MV-4-11 (cell line): ENCODE measurements at regions not wholly inside any gene's neighbourhood (a gene's known extent, or its start where the extent isn't known, plus 50 kb on each side); places are given as distances from the start of the nearest gene placed in this dataset.

Source experiments
- DNase-seq: peaks from one replicate; lab custom pipeline; 2025; lab: John Stamatoyannopoulos, UW

DNA sequence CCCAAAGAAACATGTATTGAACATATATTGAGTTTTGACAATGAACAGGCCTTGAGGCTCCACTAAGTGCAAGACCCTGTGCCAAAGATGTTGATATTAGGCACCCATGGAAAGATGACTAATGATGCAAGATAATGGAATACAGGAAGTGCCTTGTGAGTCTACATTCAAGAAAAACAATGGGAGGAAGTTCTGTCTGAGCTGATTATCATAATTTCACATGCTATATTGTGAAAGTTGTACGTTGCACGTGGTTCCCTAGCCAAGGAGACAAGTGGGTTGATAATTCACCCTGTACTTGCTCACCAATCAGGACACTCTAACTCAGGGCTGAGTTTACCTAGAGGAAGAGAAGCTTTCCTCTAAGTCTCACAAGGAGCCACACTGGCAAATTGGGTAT lies 186.9 kb upstream of the STAC start:
- DNase-seq, result no peak

DNA sequence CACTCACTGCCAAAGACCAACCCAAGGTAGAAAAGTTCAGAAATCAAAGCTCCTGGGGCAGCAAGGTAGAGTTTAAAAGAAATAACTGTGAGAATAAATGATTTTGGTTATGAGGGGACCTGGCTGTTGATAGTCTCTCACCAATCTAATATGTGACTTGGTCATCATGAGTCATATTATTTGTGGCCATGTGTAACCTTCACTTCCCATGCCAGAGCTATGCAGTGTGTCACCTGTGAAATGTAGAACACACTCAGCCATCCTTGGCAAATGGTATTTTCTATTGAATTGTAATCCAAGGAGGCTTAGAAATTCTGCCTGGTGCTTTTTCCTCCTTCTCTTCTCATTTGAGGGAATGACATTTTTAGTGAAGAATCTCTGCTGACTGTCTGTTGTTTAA lies 184.2 kb upstream of the STAC start:
- DNase-seq, result no peak

DNA sequence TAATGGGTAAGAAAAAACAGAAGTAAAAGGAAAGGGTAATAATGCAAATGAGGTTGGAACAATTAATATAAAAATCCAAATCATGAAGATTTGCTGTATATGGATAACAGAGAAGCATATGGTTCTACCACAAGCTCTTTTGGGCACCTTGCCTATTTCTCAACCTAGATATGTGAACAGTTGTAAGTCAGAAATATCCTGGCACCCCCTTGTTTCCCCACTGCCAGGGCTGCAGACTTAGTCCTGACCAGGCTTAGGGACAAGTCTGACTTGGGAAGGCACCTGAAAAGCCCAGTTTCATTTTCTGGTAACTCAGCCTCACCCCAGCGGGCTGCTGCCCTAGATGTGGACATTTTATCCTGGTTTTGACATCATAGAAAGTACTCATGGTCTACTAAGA lies 183.2 kb upstream of the STAC start:
- DNase-seq, result no peak

DNA sequence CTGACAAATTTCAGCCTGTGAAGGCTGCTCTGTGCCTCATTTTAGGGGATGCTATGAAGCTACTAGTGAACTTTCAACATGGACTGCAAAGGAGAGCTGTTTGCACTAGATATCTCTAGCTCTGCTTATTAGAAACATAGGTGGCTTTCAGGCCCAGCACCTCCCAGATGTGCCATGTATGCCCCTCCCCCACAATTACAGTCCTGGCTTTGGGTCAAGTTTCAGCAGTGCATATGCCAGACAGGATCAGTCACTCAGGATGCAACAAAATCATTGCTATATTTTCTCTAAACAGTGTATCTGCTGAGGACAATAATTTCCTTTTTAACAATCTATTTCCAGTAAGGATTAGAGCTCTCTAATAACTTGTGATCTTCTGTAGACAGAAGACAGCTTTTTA lies 178.8 kb upstream of the STAC start:
- DNase-seq, result no peak

DNA sequence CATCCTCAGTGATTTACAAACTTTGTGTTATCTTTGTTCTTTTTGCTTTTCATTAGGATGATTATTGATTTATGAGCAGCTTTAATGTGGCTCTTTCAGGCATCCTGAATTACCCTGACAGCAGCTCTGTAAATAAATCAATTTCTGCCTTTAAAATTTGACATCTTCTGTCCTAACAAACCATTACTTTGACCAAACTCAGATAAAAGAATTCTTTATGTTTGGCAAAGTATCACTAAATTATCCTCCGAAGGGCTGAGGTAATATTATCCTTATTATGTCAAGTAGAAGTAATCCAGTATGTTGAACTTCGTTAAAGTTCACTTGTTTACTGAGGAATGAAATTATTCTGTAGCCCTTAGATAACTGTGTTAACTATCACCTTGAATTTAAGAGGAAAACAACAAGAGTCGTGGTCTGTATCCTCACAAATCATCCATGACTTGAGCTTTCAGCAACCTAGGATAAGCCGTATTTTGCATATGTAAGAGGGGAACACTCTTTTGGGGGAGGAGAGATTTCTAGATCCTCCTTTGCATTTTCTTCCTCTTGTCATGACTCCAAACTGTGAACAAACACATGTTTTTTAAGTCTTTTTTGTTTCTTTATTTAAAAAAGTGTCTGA lies 173.2 kb upstream of the STAC start:
- DNase-seq, result no peak

DNA sequence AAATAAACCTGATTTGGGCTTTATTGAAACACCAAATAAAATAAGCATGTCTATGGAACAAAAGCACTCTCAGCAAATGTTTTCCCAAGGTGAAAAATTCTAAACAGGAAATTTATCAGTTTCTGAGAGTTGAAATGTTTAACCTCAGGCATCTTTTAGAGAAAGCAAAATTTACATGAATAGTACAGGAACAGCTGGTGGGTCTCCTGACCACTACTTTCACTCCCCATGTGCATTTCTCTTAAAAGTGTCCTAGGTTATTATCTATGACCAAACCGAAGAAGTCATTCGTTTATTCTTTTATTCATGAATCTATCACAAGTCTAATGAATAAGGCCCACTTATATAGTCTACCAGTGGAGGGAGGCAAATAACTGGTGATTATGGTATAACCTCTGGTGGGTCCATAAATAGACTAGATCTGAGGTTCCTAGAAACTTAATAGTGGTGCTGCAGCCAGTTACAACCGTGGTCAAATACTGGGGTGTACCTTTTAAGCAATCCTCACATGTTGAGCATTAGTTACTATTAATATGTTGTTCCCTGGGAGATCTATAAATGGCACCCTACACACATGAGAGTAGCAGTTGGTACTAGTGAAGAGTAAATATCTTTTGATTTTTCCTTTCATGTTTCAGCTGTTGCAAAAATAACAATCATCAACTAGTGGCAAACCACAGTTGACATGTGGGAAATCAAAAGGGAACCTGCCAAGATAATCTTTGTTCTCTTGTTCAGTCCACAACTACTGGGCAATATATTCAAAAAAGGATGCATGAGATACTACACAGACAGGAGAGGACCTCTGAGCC lies 169.3 kb upstream of the STAC start:
- DNase-seq, result no peak

DNA sequence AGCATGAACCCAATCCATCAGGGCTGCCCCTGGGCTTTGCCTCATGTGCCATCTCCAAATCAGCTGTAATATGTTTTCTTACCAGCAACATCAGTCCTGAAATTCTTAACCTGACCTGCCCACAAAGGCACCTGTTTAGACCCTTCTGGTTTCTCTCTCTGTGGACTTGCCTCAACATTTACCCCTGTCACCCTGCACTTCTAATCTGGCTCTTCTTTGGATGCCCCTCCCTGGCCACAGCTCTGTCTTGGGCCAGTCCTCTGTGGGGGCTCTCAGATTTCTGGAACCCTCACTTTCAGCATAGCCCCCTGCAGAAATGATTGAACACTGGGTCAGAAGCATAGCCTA lies 168.7 kb upstream of the STAC start:
- no peak for DNase-seq

DNA sequence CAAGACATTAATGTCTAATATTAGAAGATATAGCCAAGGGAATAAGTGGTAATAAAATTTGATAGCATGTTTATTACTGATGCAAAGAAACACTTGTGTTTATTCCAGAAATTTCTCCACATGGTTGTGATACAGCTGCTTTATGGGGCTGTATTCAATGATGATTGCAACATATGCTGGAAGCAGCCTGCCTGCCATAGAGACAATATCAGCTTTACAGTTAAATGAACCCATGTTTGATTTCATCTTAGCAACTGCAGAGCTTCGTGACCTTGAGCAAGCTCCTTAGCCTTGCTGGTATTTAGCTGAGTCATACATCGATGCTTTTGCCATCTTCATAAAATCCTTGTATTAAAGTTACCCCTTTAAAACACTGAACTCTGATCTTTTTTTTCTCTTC lies 168.1 kb upstream of the STAC start:
- DNase-seq, result no peak

DNA sequence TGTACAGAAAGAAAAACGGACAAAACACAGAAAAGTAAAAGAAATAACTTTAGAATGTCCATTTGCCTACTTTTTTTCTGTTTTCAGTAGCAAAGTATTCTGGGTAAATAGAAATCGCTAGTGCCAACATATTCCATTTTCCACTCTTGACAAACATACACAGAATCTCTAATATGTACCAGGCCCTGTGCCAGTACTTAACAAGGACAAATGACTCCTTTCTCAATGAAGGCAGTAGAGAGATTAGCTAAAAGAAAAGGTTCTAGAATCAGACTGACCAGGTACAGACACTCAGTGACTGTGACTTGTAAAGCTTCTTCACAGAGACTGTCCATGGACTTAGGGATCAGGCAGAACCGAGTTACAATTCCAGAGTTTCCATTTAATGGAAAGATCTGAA lies 165.8 kb upstream of the STAC start:
- DNase-seq, result no peak

DNA sequence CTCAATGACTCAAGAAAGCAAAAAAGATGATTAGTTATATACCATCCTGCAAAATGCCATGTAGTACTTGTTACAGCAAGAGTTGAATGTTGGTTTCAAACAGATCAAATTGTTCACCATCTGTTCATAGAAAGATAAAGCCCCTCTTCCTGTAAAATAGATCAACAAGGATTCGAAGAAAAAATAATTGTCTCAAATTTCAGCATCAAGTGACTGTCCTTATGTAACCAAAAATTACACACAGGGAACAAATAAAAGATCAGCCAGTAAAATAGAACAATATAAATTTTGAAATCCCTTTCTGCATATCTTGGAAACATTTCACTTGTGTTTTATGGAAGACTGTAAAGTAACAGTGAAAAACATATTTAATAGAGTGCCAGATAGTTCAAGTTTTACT lies 165.1 kb upstream of the STAC start:
- no peak for DNase-seq

DNA sequence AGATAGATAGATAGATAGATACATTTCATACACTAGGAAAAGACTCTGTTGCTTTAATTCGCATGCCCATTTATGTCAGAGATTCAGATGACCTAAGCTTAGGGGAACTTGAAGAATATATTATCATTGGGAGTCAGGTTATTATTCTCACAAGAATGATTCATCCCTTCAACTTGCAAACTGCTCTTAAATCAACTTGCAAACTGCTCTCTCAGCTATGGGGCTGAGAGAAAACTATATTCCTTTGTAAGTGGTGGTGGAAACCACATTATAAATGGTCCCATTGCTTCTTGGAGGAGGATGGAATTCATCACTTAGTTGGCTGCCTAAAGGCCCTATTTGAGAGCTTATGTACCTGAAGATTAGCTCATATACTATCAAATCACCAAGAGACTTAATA lies 160.9 kb upstream of the STAC start:
- DNase-seq, result no peak

DNA sequence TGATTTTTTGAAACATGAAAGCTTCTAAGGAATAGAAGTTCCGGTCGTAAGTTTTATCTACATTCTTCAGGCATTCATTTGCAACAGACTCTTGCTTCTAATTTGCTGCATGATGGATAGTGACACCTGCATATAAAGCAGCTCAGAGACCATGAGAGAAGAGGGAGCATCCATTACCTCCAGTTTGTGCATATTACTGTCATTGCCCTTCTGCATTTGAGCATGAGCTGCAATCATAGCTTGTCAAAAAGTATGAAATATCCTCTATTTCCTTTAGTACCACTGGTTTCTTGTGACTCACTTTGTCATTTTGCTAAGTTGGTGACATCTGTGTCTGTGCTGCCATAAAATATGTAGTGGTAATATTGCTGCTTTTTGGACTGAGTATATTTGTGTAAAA lies 160.1 kb upstream of the STAC start:
- no peak for DNase-seq

DNA sequence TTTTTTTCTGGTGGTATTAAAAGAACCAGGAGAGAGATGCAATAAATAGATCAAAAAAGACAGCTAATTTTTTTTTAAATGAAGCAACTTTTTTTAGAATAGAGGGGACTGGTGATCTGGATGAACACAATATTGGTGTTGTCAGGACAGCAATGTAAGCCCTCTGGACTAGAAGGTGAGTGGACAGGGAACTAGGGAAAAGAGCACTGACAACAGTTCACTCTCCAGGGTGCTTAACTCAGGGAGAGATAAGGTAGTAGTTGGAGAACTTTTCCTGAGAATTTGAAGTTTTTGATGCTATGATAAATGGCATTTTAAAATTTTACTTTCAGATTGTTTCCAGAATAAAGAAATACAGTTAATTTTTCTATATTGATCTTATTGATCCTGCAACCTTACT lies 158.3 kb upstream of the STAC start:
- DNase-seq, result no peak

DNA sequence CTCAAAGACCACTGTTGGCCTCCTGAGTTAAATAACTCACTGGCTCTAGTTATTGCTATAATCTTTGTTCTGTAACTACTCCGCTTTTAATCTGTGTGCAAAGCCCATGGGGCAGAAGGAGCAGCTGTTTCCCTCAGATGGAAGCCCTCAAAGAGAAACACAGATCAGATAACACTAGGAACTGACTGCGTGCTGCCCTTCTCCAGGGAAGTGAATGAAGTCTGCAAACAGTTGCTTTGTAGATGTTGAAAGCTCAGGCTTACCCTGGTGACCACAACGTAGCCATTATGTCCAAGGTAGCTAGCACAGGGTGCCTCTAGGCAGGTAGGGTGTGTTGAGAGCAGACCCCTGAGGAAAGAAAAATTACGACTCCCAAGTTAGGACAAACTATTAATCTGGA lies 152.3 kb upstream of the STAC start:
- no peak for DNase-seq

DNA sequence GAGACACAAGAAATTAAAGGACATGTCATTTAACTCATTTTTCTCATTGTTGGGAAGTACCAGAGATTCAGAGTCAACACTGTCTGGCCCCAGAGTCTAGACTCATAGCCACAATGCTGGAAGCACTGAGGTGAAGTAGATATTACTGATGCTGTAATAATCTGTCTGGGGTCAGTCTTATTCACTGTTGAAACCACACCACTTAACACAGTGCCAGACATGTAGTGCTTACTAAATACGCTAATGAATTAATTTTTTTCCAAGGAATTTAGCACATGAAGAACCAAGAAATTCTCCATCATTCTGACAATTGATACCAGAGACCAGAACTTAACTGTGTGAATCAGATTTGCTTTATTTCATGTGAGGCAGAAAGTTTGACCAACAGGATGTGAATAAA lies 150.8 kb upstream of the STAC start:
- no peak for DNase-seq

DNA sequence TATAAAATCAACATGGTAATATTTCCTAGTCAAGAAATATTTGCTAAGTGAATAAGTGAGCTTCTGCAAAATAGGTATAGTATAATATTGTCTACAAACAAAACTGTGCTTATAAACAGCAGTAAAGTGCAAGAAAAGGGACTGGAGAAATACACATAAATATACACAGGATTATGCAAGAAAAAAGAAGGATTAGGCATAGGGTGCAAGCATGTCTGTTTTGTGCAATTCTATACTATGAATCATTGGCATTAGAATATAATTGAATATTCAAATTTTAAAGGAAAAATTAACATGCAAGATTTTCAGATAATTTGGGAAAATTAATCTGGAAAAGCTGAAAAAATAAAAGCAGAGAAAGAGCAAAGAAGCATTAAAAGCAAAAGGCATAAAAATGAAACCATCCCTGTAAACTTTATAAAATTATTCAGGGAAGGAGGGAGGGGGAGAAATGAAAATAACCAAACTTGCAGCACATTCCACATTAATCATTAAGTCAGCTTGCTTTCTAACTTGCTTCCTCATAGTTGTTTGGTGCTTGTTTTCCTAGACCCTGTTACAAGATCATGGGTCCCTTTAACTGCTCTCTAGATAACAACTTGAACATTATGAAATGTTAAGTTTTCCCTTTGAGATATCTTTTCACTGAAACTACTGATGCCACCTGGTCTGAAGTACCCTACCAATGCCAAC lies 147.4 kb upstream of the STAC start:
- DNase-seq, result no peak

DNA sequence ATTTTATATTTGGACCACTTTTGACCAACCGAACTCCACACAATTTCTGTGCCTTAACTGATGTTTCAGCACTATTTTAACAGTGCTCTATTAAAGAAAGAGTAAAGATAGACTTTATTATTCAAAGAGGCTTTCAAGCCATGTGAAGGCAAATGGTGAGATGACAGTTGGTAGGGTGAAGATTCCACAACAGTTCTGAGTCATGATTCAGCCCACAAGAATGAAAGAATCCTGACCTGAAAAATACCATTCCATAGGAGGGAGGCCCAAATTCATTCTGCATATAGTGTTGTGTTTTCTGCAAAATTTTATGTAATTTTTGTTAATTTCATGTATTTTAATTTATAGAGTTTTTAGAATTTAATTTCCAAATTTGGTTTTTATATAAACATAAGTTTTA lies 135.6 kb upstream of the STAC start:
- DNase-seq, result no peak

DNA sequence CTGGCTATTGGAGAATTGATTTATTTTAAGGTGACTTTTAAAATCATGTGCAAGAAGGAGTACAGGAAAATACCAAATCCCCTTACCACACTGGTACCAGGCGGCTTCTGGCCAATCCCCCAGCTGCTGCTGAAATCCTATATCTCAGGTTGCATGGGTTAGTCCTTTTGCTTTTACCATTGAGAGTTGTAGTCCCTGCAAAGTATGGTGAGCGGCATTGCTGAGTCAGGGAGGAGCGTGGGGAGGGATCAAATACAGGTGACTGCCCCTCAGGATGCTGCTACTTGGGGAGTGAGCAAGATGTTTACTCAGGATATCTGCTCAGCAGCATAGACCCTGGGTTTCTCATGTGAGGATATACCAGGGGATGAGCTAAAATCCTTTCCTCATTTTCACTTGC lies 131.9 kb upstream of the STAC start:
- DNase-seq, result no peak

DNA sequence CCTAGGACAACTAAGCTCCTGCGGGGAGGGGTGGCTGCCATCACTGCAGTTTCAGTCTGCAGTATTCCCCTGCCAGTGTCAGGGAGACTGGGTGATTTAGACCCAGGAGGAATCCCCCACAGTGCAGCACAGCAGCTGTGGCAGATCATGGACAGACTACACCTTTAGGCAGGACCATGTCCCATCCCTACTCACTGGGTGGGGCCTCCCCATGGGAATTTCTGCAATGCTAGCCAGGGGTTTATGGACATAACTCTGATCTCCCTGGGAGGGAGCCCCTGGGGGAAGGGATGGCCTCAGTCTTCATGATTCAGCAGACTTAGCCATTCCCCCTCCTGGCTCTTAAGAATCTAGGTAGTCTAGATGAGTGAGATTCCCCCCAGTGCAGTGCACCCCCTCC lies 130.1 kb upstream of the STAC start:
- DNase-seq, result no peak

DNA sequence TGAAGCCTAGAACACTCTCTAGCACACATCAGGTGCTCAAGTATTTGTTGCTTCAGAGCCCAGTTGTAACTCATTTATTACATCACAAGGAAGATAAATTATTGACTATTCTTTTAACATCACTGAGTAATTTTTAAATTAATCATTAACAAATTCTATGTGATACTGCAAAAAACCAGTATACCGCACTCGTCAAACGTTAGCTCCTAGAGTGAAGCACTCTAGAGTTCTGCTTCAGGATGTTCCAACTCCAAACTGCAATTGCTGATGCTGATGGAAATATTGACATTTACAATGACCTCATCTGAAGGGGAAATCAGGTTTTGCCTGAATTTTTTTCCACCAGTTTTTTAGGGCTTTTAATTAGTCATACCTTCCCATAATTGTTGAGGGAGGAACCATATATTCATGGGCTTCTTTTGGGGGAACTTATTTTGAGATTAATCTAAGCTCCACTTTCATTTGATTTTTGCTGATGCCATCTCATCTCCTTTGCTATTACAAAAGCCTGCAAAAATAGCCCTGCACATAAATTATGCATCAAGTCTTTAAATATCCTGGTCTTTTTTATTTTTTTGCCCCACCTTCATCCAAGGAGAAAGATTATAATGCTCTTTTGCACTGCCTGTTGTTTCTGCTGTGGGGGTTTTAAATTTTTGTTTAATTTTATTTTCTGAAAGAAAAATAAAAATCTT lies 123.0 kb upstream of the STAC start:
- DNase-seq, result no peak

DNA sequence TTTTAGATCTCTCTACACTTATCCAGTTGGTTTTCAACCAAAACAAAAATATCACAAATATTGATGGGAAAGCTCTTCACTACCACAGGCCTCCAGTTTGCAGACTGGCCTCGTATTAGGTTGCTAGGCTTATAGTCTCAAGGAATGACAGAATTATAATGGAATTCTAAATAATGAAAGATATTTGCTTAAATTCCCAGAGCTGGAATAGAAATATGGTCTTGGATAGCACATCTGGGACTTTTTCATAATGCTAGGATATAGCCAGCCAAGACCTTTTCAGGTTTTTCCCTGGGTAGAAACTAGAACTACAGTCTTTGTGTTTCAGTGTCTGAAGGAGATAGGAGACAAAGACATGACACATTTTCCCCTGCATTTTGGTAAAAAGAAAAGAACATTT lies 121.9 kb upstream of the STAC start:
- no peak for DNase-seq

DNA sequence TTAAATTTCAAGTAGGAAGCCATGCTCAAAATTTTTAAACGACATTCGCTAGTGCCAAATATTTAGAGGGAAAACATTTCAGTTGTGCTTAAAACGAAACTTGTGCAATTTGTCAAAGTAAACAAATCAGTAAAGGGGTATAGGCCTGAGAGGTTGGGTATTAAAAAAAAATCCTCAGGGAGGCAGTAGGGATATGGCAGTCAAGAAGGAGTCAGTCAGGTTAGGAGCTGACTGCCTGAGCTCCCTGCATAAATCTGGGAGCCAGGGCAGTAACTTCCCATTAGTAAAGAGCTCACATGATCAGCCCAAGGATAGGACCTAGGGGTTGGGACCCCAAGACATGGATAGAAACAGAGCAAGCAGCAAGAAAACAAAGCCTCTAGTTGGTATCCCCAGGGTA lies 120.7 kb upstream of the STAC start:
- DNase-seq, result no peak

DNA sequence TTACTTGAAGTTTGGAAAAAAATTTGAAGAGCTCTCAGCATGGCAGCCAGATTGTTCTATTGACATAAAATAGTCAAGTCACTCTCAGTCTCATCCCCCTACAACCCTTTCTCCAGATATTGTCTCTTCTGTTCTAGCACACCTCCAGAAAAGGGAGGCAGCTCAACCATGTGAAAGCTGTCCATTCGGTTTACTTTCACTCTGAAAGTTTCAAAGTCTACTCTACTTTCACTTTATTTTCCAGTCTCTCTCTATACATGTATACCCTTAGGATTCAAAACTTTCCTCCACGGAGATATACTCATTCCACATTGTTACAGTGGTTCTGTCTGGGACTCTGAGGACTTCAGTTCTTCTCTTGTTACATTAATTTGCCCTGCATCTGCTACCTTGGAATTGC lies 111.0 kb upstream of the STAC start:
- DNase-seq, result no peak
